Natural killer cell (primary cell): ENCODE measurements at regions not wholly inside any gene's neighbourhood (a gene's known extent, or its start where the extent isn't known, plus 50 kb on each side); places are given as distances from the start of the nearest gene placed in this dataset.
"Not testable (repeated sequence)": the region's sequence is repeated elsewhere in the genome, so short reads cannot be mapped to it uniquely, and the experiment has no call there.

ENCODE experiments used
- ATAC-seq, 3 donors: fragments of 150-1000 bp in 2 of 3; fragments of 200-7000 bp in 1 of 3; cut with Tn5 transposase; 1 replicate in 1 of 3; 2 replicates in 2 of 3; pipeline ENCODE4 v1.10.0; 2021; ENCODE audit warnings: mild to moderate bottlenecking in 2 of 3, moderate library complexity in 2 of 3
- DNase-seq, 2 donors: peaks; one replicate each; pipeline versions ENCODE4 v3.0.0 to v3.0.0-alpha.2; 2013 to 2021; ENCODE audit warnings: mixed read lengths in 1 of 2
- H3K27ac ChIP-seq: one replicate; pipeline ENCODE4 v1.5.1; 2013; ENCODE audit warnings: mild to moderate bottlenecking, low read length
- H3K27me3 ChIP-seq: one replicate; pipeline ENCODE4 v1.6.1; 2013; ENCODE audit warnings: low read length; ENCODE audit not compliant: control insufficient read depth, insufficient read depth
- H3K36me3 ChIP-seq: one replicate; pipeline ENCODE4 v1.6.1; 2013; ENCODE audit warnings: low read length; ENCODE audit not compliant: control insufficient read depth, insufficient read depth
- H3K4me1 ChIP-seq: one replicate; pipeline ENCODE4 v1.6.1; 2013; ENCODE audit warnings: low read length; ENCODE audit not compliant: control insufficient read depth, insufficient read depth
- H3K4me3 ChIP-seq: one replicate; pipeline ENCODE4 v1.5.1; 2013; ENCODE audit warnings: low read length
- H3K9me3 ChIP-seq: one replicate; pipeline ENCODE4 v1.6.1; 2013; ENCODE audit warnings: low read length; ENCODE audit not compliant: control insufficient read depth, insufficient read depth
- H3K27ac Mint-ChIP-seq, 2 donors: one replicate each; pipeline ENCODE4 v1.8.0; 2022; ENCODE audit warnings: mild to moderate bottlenecking in 2 of 2, mixed read lengths in 2 of 2, moderate library complexity in 1 of 2
- H3K27me3 Mint-ChIP-seq, 2 donors: one replicate each; pipeline ENCODE4 v1.8.0; 2022; ENCODE audit warnings: low read depth in 2 of 2, mixed read lengths in 2 of 2
- H3K36me3 Mint-ChIP-seq: one replicate; pipeline ENCODE4 v1.8.0; 2022; ENCODE audit warnings: mixed read lengths
- H3K4me1 Mint-ChIP-seq, 2 donors: one replicate each; pipeline ENCODE4 v1.8.0; 2022; ENCODE audit warnings: mixed read lengths in 2 of 2
- H3K4me3 Mint-ChIP-seq: one replicate; pipeline ENCODE4 v1.8.0; 2022; ENCODE audit warnings: mild to moderate bottlenecking, moderate library complexity, mixed read lengths
- H3K9me3 Mint-ChIP-seq, 2 donors: one replicate each; pipeline ENCODE4 v1.8.0; 2022; ENCODE audit warnings: mixed read lengths in 2 of 2
- CTCF ChIP-seq: fragments of 200-600 bp; IDR thresholded peaks from one replicate; pipeline ENCODE4 v1.8.0; 2022; ENCODE audit warnings: antibody characterized with exemption
- WGBS: methylation state at CpG from one replicate; pipeline ENCODE4 v1.1.7; 2013; ENCODE audit warnings: missing lambda C conversion rate; ENCODE audit not compliant: insufficient coverage; 5-methylcytosine and 5-hydroxymethylcytosine counted together
- intact Hi-C: fragments of 100-400 bp; cut with micrococcal nuclease; formaldehyde crosslinking; loops from one replicate; pipeline ENCODE4 v1.14.2; 2022

DNA sequence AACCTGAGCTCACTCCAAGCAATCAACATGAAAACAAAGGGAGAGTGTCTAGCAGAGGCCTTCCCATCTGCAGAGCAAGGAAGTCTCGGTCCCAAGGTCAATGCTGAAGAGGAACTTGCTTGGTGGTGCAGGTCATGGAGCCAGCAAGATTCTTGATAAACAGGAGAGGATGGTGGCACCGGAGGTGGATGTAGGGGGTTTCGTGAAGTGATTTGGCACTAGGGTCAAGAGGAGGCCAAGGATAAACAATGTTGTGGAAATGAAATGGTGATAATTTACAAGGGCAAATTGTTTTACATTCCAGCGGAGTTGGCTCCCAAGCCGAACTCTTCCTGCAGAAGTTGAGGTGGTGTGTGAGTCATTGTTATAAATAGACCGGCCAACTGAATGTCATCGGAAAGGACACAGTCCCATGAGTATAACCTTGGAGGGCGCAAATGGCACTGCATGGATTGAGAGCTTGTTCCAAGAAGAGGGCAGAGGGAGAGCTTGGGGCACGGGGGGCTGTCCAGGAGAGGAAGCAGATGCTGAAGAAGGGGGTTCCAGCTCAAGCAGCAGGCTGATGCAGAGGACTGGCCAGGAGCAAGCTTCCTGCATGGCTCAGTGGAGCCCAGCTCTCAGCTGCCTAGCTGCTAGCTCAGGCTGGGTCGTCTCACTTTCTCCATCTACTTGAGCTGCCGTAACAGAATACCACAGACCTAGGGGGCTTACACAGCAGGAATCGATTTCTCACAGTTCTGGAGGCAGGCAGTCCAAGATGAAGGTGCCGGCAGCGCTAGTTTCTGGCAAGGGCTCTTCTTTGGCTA lies 136.6 kb downstream of the COPRS start:
- Mint-ChIP-seq H3K4me1 (no peaks in the 10 kb centered on the region), H3K4me3 (no peak overlapping the region), H3K27me3 (peaks cover 7 to 17% of the 10 kb centered on the region in 2 donors), H3K36me3 (no peaks in the 10 kb centered on the region), H3K9me3 (no peaks in the 10 kb centered on the region), H3K27ac (no peak overlapping the region)
- no peak overlapping the region for H3K4me3 ChIP-seq
- H3K9me3 ChIP-seq, result no peaks in the 10 kb centered on the region
- intact Hi-C loops, result no loop called here
- no peak for ATAC-seq
- H3K4me1 ChIP-seq, result no peaks in the 10 kb centered on the region
- no peaks in the 10 kb centered on the region for H3K27me3 ChIP-seq
- no peak overlapping the region for H3K27ac ChIP-seq
- H3K36me3 ChIP-seq, result no peaks in the 10 kb centered on the region
- DNase-seq, result no peak
- 77% methylated on average over 14 of the region's 14 CpGs for WGBS
- no peak for TF ChIP-seq CTCF

DNA sequence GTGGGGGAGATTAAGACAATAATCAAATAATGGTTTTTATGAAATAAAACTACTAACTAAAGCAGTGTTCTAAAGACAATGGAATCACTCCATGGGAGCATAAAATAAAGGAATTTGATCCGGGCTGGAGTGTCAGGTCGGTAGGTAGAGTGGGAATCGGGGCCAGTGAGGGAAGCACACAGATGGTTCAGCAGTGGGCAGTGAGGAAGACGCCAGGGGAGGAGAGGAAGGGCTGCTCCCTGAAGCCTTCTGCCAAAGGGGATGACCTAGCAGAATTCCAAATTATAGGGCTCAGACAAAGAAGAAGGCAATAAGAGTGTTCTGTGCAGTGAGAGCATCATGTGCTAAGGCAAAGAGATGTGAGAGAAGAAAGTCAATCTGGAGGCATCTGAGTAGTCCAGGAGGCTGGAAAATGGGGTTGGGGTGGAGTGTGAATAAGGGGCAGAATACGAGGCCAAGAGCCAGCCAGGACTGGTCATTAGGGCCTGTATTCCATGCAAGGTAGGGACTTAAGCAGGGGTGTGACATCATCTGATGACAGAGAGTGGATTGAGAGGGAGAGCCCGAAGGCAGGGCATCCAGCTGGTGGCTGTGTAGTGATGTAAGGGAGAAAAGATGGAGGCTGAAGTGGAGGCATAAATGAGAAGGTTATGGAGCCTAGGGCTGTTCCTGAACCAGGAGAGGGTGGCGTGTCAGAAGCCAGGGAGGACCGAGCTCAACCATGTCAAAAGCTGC lies 137.6 kb downstream of the COPRS start:
- Histone ChIP-seq H3K27me3 (no peaks in the 10 kb centered on the region), H3K4me1 (no peaks in the 10 kb centered on the region), H3K27ac (no peak overlapping the region), H3K4me3 (no peak overlapping the region), H3K36me3 (no peaks in the 10 kb centered on the region), H3K9me3 (no peaks in the 10 kb centered on the region)
- Mint-ChIP-seq H3K36me3 (no peaks in the 10 kb centered on the region), H3K27me3 (peaks cover 7 to 17% of the 10 kb centered on the region in 2 donors), H3K9me3 (no peaks in the 10 kb centered on the region), H3K27ac (no peak overlapping the region), H3K4me3 (no peak overlapping the region), H3K4me1 (no peaks in the 10 kb centered on the region)
- DNase-seq (no peak), ATAC-seq (no peak)
- 69% methylated on average over 8 of the region's 8 CpGs for WGBS
- TF ChIP-seq CTCF, result no peak
- intact Hi-C loops, result no loop called here

DNA sequence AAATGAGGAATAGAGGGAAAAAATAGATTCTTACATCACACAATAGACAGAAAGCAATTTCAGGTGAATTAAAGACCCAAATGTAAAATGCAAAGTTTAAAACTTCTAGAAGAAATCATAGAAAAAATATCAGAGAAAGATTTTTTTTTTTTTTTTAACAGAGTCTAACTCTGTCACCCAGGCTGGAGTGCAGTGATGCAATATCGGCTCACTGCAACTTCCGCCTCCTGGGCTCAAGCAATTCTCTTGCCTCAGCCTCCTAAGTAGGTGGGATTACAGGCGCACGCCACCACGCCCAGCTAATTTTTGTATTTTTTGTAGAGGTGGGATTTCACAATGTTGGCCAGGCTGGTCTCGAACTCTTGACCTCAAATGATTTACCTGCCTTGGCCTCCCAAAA lies 141.8 kb downstream of the COPRS start:
- H3K9me3 Mint-ChIP-seq, H3K27ac ChIP-seq, intact Hi-C loops, H3K4me1 Mint-ChIP-seq, DNase-seq, H3K4me3 Mint-ChIP-seq, H3K4me1 ChIP-seq, H3K27ac Mint-ChIP-seq, ATAC-seq, H3K36me3 Mint-ChIP-seq, H3K9me3 ChIP-seq, H3K4me3 ChIP-seq, H3K36me3 ChIP-seq, H3K27me3 ChIP-seq: not testable (repeated sequence)
- 91% methylated on average over 6 of the region's 6 CpGs for WGBS
- peaks cover 10 to 19% of the 10 kb centered on the region in 2 donors for H3K27me3 Mint-ChIP-seq

- intact Hi-C loops, result no loop called here
- no peak for TF ChIP-seq CTCF
- Histone ChIP-seq H3K4me1 (peaks cover 4% of the 10 kb centered on the region), H3K4me3 (no peak overlapping the region), H3K9me3 (no peaks in the 10 kb centered on the region), H3K27me3 (no peaks in the 10 kb centered on the region), H3K36me3 (no peaks in the 10 kb centered on the region), H3K27ac (no peak overlapping the region)
- no peaks in the 10 kb centered on the region for H3K9me3 Mint-ChIP-seq
- WGBS, result 45% methylated on average over 4 of the region's 5 CpGs
- H3K36me3 Mint-ChIP-seq, result no peaks in the 10 kb centered on the region
- no peaks in the 10 kb centered on the region for H3K4me1 Mint-ChIP-seq
- H3K4me3 Mint-ChIP-seq, result no peak overlapping the region
- ATAC-seq (peak in 1 of 3 donors; percentile 72), DNase-seq (peak in 1 of 2 donors; percentile 16)
- peaks cover 5 to 6% of the 10 kb centered on the region in 2 donors for H3K27me3 Mint-ChIP-seq
- H3K27ac Mint-ChIP-seq, result no peak overlapping the region
These were observed 143.6 kb downstream of the COPRS start for GRCh38 chr17:31715446-31715845.
